ENCODE measurements at regions not wholly inside any gene's neighbourhood (a gene's known extent, or its start where the extent isn't known, plus 50 kb on each side); places are given as distances from the start of the nearest gene placed in this dataset.

DNA sequence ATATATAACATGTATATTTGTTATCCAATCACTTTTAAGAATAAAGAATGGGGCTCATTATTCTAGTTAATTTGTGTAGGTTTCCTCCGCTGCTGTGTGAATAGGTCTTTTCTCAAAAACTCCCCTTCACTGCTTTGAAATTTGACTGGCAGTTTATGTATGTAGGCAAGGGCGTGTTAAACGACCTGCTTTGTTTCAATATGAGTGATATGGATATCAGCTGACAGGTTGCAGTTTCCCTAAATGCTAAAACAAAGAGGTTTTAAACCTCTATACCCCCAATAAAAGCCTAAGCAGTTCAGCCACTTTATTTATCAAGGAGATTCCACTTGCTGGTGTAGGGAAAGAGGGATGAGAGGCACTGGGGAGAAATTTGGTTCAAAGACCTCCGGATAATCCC, 159.6 kb downstream of the TMEM167A start (continued):
- TF ChIP-seq, protein P1, sequence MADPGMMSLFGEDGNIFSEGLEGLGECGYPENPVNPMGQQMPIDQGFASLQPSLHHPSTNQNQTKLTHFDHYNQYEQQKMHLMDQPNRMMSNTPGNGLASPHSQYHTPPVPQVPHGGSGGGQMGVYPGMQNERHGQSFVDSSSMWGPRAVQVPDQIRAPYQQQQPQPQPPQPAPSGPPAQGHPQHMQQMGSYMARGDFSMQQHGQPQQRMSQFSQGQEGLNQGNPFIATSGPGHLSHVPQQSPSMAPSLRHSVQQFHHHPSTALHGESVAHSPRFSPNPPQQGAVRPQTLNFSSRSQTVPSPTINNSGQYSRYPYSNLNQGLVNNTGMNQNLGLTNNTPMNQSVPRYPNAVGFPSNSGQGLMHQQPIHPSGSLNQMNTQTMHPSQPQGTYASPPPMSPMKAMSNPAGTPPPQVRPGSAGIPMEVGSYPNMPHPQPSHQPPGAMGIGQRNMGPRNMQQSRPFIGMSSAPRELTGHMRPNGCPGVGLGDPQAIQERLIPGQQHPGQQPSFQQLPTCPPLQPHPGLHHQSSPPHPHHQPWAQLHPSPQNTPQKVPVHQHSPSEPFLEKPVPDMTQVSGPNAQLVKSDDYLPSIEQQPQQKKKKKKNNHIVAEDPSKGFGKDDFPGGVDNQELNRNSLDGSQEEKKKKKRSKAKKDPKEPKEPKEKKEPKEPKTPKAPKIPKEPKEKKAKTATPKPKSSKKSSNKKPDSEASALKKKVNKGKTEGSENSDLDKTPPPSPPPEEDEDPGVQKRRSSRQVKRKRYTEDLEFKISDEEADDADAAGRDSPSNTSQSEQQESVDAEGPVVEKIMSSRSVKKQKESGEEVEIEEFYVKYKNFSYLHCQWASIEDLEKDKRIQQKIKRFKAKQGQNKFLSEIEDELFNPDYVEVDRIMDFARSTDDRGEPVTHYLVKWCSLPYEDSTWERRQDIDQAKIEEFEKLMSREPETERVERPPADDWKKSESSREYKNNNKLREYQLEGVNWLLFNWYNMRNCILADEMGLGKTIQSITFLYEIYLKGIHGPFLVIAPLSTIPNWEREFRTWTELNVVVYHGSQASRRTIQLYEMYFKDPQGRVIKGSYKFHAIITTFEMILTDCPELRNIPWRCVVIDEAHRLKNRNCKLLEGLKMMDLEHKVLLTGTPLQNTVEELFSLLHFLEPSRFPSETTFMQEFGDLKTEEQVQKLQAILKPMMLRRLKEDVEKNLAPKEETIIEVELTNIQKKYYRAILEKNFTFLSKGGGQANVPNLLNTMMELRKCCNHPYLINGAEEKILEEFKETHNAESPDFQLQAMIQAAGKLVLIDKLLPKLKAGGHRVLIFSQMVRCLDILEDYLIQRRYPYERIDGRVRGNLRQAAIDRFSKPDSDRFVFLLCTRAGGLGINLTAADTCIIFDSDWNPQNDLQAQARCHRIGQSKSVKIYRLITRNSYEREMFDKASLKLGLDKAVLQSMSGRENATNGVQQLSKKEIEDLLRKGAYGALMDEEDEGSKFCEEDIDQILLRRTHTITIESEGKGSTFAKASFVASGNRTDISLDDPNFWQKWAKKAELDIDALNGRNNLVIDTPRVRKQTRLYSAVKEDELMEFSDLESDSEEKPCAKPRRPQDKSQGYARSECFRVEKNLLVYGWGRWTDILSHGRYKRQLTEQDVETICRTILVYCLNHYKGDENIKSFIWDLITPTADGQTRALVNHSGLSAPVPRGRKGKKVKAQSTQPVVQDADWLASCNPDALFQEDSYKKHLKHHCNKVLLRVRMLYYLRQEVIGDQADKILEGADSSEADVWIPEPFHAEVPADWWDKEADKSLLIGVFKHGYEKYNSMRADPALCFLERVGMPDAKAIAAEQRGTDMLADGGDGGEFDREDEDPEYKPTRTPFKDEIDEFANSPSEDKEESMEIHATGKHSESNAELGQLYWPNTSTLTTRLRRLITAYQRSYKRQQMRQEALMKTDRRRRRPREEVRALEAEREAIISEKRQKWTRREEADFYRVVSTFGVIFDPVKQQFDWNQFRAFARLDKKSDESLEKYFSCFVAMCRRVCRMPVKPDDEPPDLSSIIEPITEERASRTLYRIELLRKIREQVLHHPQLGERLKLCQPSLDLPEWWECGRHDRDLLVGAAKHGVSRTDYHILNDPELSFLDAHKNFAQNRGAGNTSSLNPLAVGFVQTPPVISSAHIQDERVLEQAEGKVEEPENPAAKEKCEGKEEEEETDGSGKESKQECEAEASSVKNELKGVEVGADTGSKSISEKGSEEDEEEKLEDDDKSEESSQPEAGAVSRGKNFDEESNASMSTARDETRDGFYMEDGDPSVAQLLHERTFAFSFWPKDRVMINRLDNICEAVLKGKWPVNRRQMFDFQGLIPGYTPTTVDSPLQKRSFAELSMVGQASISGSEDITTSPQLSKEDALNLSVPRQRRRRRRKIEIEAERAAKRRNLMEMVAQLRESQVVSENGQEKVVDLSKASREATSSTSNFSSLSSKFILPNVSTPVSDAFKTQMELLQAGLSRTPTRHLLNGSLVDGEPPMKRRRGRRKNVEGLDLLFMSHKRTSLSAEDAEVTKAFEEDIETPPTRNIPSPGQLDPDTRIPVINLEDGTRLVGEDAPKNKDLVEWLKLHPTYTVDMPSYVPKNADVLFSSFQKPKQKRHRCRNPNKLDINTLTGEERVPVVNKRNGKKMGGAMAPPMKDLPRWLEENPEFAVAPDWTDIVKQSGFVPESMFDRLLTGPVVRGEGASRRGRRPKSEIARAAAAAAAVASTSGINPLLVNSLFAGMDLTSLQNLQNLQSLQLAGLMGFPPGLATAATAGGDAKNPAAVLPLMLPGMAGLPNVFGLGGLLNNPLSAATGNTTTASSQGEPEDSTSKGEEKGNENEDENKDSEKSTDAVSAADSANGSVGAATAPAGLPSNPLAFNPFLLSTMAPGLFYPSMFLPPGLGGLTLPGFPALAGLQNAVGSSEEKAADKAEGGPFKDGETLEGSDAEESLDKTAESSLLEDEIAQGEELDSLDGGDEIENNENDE (IDR thresholded peaks at IDR 0.05; ENCODE audit: insufficient replicate concordance, low read length): no peak
- TF ChIP-seq CBX8 (IDR thresholded peaks at IDR 0.05; ENCODE audit: borderline replicate concordance, low read depth, low read length) (no peak), CEBPB (IDR thresholded peaks at IDR 0.05; ENCODE audit: low read depth, low read length) (no peak), TCF12 (IDR thresholded peaks at IDR 0.05; ENCODE audit: low read depth, low read length) (no peak), FOSL1 (IDR thresholded peaks at IDR 0.05; ENCODE audit: insufficient read depth, low read depth, low read length) (no peak), CBX5 (IDR thresholded peaks at IDR 0.05; ENCODE audit: low read depth, low read length) (no peak), ASH2L (IDR thresholded peaks at IDR 0.05; ENCODE audit: low read length) (no peak), CREB1 (IDR thresholded peaks at IDR 0.05) (no peak), TEAD4 (IDR thresholded peaks at IDR 0.05; ENCODE audit: low read depth, low read length) (no peak), KDM5A (IDR thresholded peaks at IDR 0.05; ENCODE audit: low read length) (no peak), EP300 (IDR thresholded peaks at IDR 0.05; ENCODE audit: borderline replicate concordance in 1 of 2, low read depth in 2 of 2, low read length in 2 of 2) (no peak), CHD1 (IDR thresholded peaks at IDR 0.05; ENCODE audit: low read depth, low read length) (no peak)

Measured in H1 (cell line).